ENCODE measurements at regions not wholly inside any gene's neighbourhood (a gene's known extent, or its start where the extent isn't known, plus 50 kb on each side); places are given as distances from the start of the nearest gene placed in this dataset.

- TF ChIP-seq FOXM1 (IDR thresholded peaks at IDR 0.05; ENCODE audit: borderline replicate concordance, low read depth) (no peak), RAD21 (IDR thresholded peaks at IDR 0.05; ENCODE audit: low read depth) (no peak), CREB1 (IDR thresholded peaks at IDR 0.05; ENCODE audit: low read depth) (no peak), REST (IDR thresholded peaks at IDR 0.05; ENCODE audit: low read depth) (no peak), EGR1 (IDR thresholded peaks at IDR 0.05) (no peak), TEAD4 (IDR thresholded peaks at IDR 0.05) (no peak), TAF1 (IDR thresholded peaks at IDR 0.05; ENCODE audit: low read depth) (no peak), MAX (IDR thresholded peaks at IDR 0.05) (no peak), CEBPB (IDR thresholded peaks at IDR 0.05) (no peak), YY1 (IDR thresholded peaks at IDR 0.05; ENCODE audit: low read depth) (no peak), ZBTB7A (IDR thresholded peaks at IDR 0.05; ENCODE audit: low read depth) (no peak), TCF12 (IDR thresholded peaks at IDR 0.05; ENCODE audit: low read depth) (no peak)
Measured at GRCh38 chr4:117811731-117812130, 222.6 kb upstream of the NDST3 start.

- TF ChIP-seq CEBPB (IDR thresholded peaks at IDR 0.05) (no peak), NFIC (IDR thresholded peaks at IDR 0.05) (no peak), MAX (IDR thresholded peaks at IDR 0.05) (no peak), TCF12 (IDR thresholded peaks at IDR 0.05; ENCODE audit: low read depth) (no peak), REST (IDR thresholded peaks at IDR 0.05; ENCODE audit: low read depth) (no peak), ZBTB7A (IDR thresholded peaks at IDR 0.05; ENCODE audit: low read depth) (no peak), TAF1 (IDR thresholded peaks at IDR 0.05; ENCODE audit: low read depth) (no peak), RAD21 (IDR thresholded peaks at IDR 0.05; ENCODE audit: low read depth) (no peak), TEAD4 (IDR thresholded peaks at IDR 0.05) (no peak)
Measured at GRCh38 chr4:117814277-117815246, 219.7 kb upstream of the NDST3 start.

GRCh38 chr4:117817301-117817700, 217.0 kb upstream of the NDST3 start:
- no peak for TF ChIP-seq ZBTB7A (IDR thresholded peaks at IDR 0.05; ENCODE audit: low read depth)
- TF ChIP-seq USF1 (IDR thresholded peaks at IDR 0.05): no peak
- no peak for TF ChIP-seq NFIC (IDR thresholded peaks at IDR 0.05)
- TF ChIP-seq MAX (IDR thresholded peaks at IDR 0.05): no peak
- no peak for TF ChIP-seq YY1 (IDR thresholded peaks at IDR 0.05; ENCODE audit: low read depth)
- TF ChIP-seq TCF12 (IDR thresholded peaks at IDR 0.05; ENCODE audit: low read depth): no peak
- TF ChIP-seq RAD21 (IDR thresholded peaks at IDR 0.05; ENCODE audit: low read depth): no peak
- no peak for TF ChIP-seq CREB1 (IDR thresholded peaks at IDR 0.05; ENCODE audit: low read depth)
- TF ChIP-seq FOXM1 (IDR thresholded peaks at IDR 0.05; ENCODE audit: borderline replicate concordance, low read depth): no peak
- TF ChIP-seq REST (IDR thresholded peaks at IDR 0.05; ENCODE audit: low read depth): no peak
- TF ChIP-seq EGR1 (IDR thresholded peaks at IDR 0.05): no peak
- no peak for TF ChIP-seq EP300 (IDR thresholded peaks at IDR 0.05; ENCODE audit: borderline replicate concordance)
- no peak for TF ChIP-seq CEBPB (IDR thresholded peaks at IDR 0.05)
- no peak for TF ChIP-seq TAF1 (IDR thresholded peaks at IDR 0.05; ENCODE audit: low read depth)
- TF ChIP-seq TEAD4 (IDR thresholded peaks at IDR 0.05): no peak

- TF ChIP-seq FOXM1 (IDR thresholded peaks at IDR 0.05; ENCODE audit: borderline replicate concordance, low read depth) (no peak), EP300 (IDR thresholded peaks at IDR 0.05; ENCODE audit: borderline replicate concordance) (no peak), NFIC (IDR thresholded peaks at IDR 0.05) (no peak), EGR1 (IDR thresholded peaks at IDR 0.05) (no peak), TCF12 (IDR thresholded peaks at IDR 0.05; ENCODE audit: low read depth) (no peak), TAF1 (IDR thresholded peaks at IDR 0.05; ENCODE audit: low read depth) (no peak), CEBPB (IDR thresholded peaks at IDR 0.05) (no peak), USF1 (IDR thresholded peaks at IDR 0.05) (no peak), MAX (IDR thresholded peaks at IDR 0.05) (no peak), ZBTB7A (IDR thresholded peaks at IDR 0.05; ENCODE audit: low read depth) (no peak), REST (IDR thresholded peaks at IDR 0.05; ENCODE audit: low read depth) (no peak), CREB1 (IDR thresholded peaks at IDR 0.05; ENCODE audit: low read depth) (no peak)
Measured at GRCh38 chr4:117821834-117822233, 212.5 kb upstream of the NDST3 start.
